Natural killer cell (primary cell): ENCODE measurements at regions not wholly inside any gene's neighbourhood (a gene's known extent, or its start where the extent isn't known, plus 50 kb on each side); places are given as distances from the start of the nearest gene placed in this dataset.
"Not testable (repeated sequence)": the region's sequence is repeated elsewhere in the genome, so short reads cannot be mapped to it uniquely, and the experiment has no call there.

Source experiments
- ATAC-seq, 3 donors: fragments of 150-1000 bp in 2 of 3; fragments of 200-7000 bp in 1 of 3; cut with Tn5 transposase; 1 replicate in 1 of 3; 2 replicates in 2 of 3; pipeline ENCODE4 v1.10.0; 2021; ENCODE audit warnings: mild to moderate bottlenecking in 2 of 3, moderate library complexity in 2 of 3
- DNase-seq, 2 donors: peaks; one replicate each; pipeline versions ENCODE4 v3.0.0 to v3.0.0-alpha.2; 2013 to 2021; ENCODE audit warnings: mixed read lengths in 1 of 2
- H3K27ac ChIP-seq: one replicate; pipeline ENCODE4 v1.5.1; 2013; ENCODE audit warnings: mild to moderate bottlenecking, low read length
- H3K27me3 ChIP-seq: one replicate; pipeline ENCODE4 v1.6.1; 2013; ENCODE audit warnings: low read length; ENCODE audit not compliant: control insufficient read depth, insufficient read depth
- H3K36me3 ChIP-seq: one replicate; pipeline ENCODE4 v1.6.1; 2013; ENCODE audit warnings: low read length; ENCODE audit not compliant: control insufficient read depth, insufficient read depth
- H3K4me1 ChIP-seq: one replicate; pipeline ENCODE4 v1.6.1; 2013; ENCODE audit warnings: low read length; ENCODE audit not compliant: control insufficient read depth, insufficient read depth
- H3K4me3 ChIP-seq: one replicate; pipeline ENCODE4 v1.5.1; 2013; ENCODE audit warnings: low read length
- H3K9me3 ChIP-seq: one replicate; pipeline ENCODE4 v1.6.1; 2013; ENCODE audit warnings: low read length; ENCODE audit not compliant: control insufficient read depth, insufficient read depth
- H3K27ac Mint-ChIP-seq, 2 donors: one replicate each; pipeline ENCODE4 v1.8.0; 2022; ENCODE audit warnings: mild to moderate bottlenecking in 2 of 2, mixed read lengths in 2 of 2, moderate library complexity in 1 of 2
- H3K27me3 Mint-ChIP-seq, 2 donors: one replicate each; pipeline ENCODE4 v1.8.0; 2022; ENCODE audit warnings: low read depth in 2 of 2, mixed read lengths in 2 of 2
- H3K36me3 Mint-ChIP-seq: one replicate; pipeline ENCODE4 v1.8.0; 2022; ENCODE audit warnings: mixed read lengths
- H3K4me1 Mint-ChIP-seq, 2 donors: one replicate each; pipeline ENCODE4 v1.8.0; 2022; ENCODE audit warnings: mixed read lengths in 2 of 2
- H3K4me3 Mint-ChIP-seq: one replicate; pipeline ENCODE4 v1.8.0; 2022; ENCODE audit warnings: mild to moderate bottlenecking, moderate library complexity, mixed read lengths
- H3K9me3 Mint-ChIP-seq, 2 donors: one replicate each; pipeline ENCODE4 v1.8.0; 2022; ENCODE audit warnings: mixed read lengths in 2 of 2
- WGBS: methylation state at CpG from one replicate; pipeline ENCODE4 v1.1.7; 2013; ENCODE audit warnings: missing lambda C conversion rate; ENCODE audit not compliant: insufficient coverage; 5-methylcytosine and 5-hydroxymethylcytosine counted together
- intact Hi-C: fragments of 100-400 bp; cut with micrococcal nuclease; formaldehyde crosslinking; loops from one replicate; pipeline ENCODE4 v1.14.2; 2022
- TF ChIP-seq, protein P1 (sequence below): fragments of 200-600 bp; IDR thresholded peaks from one replicate; pipeline ENCODE4 v1.8.0; 2022; ENCODE audit warnings: antibody characterized with exemption

DNA sequence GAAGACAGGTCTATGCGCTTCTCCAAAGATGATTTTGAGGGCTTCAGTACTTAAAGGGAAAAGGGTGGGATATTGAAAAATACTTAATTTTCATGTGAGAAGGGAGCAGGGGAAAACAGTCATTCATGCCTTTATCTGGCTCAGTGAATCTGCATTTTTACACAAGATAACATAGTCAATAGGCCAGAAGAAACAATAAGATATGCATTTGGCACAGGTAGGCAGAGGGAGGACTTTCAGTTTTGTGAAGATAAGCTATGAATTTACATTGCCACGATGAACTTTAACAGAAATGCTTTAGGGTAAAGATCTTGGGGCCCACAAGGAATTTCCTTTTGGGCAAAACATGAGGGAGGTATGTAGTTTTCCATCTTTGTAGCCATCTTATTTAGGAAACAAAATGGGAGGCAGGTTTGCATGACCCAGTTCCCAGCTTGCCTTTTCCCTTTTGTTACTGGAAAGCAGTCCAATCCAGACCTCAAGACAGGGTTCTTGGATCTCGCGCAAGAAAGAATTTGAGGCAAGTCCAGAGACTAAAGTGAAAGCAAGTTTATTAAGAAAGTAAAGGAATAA is 504.2 kb downstream of the IGSF11 start:
- Mint-ChIP-seq H3K27me3 (no peaks in the 10 kb centered on the region), H3K9me3 (peaks cover 19 to 20% of the 10 kb centered on the region in 2 donors), H3K36me3 (no peaks in the 10 kb centered on the region), H3K4me1 (no peaks in the 10 kb centered on the region), H3K27ac (no peak overlapping the region), H3K4me3 (no peak overlapping the region)
- intact Hi-C loops, result no loop called here
- TF ChIP-seq, protein P1, sequence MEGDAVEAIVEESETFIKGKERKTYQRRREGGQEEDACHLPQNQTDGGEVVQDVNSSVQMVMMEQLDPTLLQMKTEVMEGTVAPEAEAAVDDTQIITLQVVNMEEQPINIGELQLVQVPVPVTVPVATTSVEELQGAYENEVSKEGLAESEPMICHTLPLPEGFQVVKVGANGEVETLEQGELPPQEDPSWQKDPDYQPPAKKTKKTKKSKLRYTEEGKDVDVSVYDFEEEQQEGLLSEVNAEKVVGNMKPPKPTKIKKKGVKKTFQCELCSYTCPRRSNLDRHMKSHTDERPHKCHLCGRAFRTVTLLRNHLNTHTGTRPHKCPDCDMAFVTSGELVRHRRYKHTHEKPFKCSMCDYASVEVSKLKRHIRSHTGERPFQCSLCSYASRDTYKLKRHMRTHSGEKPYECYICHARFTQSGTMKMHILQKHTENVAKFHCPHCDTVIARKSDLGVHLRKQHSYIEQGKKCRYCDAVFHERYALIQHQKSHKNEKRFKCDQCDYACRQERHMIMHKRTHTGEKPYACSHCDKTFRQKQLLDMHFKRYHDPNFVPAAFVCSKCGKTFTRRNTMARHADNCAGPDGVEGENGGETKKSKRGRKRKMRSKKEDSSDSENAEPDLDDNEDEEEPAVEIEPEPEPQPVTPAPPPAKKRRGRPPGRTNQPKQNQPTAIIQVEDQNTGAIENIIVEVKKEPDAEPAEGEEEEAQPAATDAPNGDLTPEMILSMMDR, result no peak
- Histone ChIP-seq H3K9me3 (peaks cover 6% of the 10 kb centered on the region), H3K27ac (no peak overlapping the region), H3K27me3 (no peaks in the 10 kb centered on the region), H3K36me3 (no peaks in the 10 kb centered on the region), H3K4me3 (no peak overlapping the region), H3K4me1 (no peaks in the 10 kb centered on the region)
- no peak for DNase-seq
- ATAC-seq, result no peak
- WGBS, result 85% methylated on average over 4 of the region's 4 CpGs

DNA sequence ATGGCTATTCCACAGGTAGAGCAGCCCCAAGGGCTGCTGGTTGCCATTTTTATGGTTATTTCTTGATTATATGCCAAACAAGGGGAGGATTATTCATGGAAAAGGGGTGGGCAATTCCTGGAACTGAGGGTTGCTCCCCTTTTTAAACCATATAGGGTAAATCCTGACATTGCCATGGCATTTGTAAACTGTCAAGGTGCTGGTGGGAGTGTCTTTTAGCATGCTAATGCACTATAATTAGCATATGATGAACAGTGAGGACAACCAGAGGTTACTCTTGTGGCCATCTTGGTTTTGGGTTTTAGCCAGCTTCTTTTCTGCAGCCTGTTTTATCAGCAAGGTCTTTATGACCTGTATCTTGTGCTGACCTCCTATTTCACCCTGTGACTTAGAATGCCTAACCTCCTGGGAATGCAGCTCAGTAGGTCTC is 503.7 kb downstream of the IGSF11 start:
- ATAC-seq, H3K27ac ChIP-seq, H3K27ac Mint-ChIP-seq, H3K27me3 Mint-ChIP-seq, H3K27me3 ChIP-seq, intact Hi-C loops, DNase-seq, H3K9me3 ChIP-seq, H3K36me3 ChIP-seq, H3K4me1 ChIP-seq, H3K4me1 Mint-ChIP-seq, H3K4me3 ChIP-seq, H3K4me3 Mint-ChIP-seq, H3K36me3 Mint-ChIP-seq: not testable (repeated sequence)
- H3K9me3 Mint-ChIP-seq, result peaks cover 17 to 18% of the 10 kb centered on the region in 2 donors

DNA sequence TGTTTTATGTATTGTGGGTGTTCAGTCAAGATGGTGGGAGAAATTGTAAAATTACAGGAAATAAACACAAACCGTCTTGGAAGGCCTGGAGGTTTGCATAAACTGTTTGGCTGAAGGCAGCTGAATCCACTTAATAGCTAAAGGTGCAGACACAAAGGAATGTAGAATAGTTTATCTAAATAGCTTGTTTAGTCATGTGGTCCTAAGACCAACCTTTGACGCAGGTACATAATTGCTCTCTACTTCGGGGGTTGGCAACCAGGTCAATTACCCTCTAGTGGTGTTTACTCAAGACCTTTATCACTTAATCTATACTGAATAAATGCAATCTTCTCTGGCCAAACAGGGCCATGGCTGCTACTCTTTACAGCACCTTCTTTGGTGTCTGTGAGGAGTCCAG is 502.8 kb downstream of the IGSF11 start:
- ATAC-seq (no peak), DNase-seq (no peak)
- H3K9me3 ChIP-seq, result no peaks in the 10 kb centered on the region
- H3K36me3 ChIP-seq, result no peaks in the 10 kb centered on the region
- 79% methylated on average over 3 of the region's 3 CpGs for WGBS
- no peaks in the 10 kb centered on the region for H3K27me3 ChIP-seq
- Mint-ChIP-seq H3K9me3 (peaks cover 13 to 19% of the 10 kb centered on the region in 2 donors), H3K27ac (no peak overlapping the region), H3K27me3 (no peaks in the 10 kb centered on the region), H3K4me3 (no peak overlapping the region), H3K4me1 (no peaks in the 10 kb centered on the region), H3K36me3 (no peaks in the 10 kb centered on the region)
- no peaks in the 10 kb centered on the region for H3K4me1 ChIP-seq
- H3K27ac ChIP-seq, result no peak overlapping the region
- no peak overlapping the region for H3K4me3 ChIP-seq
- intact Hi-C loops, result no loop called here
- TF ChIP-seq, protein P1, result no peak

DNA sequence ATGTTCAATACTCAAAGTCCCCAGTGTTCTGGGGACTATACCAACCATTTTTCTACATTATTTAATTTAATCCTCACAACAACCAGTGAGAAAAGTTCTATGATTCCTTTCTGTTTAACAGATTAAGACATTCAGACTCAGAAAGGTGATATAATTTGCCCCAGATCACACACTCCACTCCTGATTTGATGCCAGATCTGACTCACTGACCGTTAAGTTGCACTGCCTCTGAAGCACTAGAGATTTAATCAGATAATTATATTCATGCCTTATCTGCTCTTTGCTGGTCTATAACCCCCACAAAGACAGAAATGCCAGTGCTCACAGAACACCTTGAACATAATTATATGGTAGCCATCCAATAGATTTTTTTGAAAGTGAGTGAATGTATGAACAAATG is 501.0 kb downstream of the IGSF11 start:
- no peaks in the 10 kb centered on the region for H3K27me3 ChIP-seq
- H3K27me3 Mint-ChIP-seq, result no peaks in the 10 kb centered on the region
- TF ChIP-seq, protein P1, result no peak
- no peak overlapping the region for H3K4me3 Mint-ChIP-seq
- intact Hi-C loops, result no loop called here
- no peaks in the 10 kb centered on the region for H3K9me3 ChIP-seq
- no peak overlapping the region for H3K27ac ChIP-seq
- H3K36me3 ChIP-seq, result no peaks in the 10 kb centered on the region
- ATAC-seq (no peak), DNase-seq (no peak)
- H3K4me1 ChIP-seq, result no peaks in the 10 kb centered on the region
- peaks cover 13 to 27% of the 10 kb centered on the region in 2 donors for H3K9me3 Mint-ChIP-seq
- H3K27ac Mint-ChIP-seq, result no peak overlapping the region
- H3K4me1 Mint-ChIP-seq, result no peaks in the 10 kb centered on the region
- H3K4me3 ChIP-seq, result no peak overlapping the region
- H3K36me3 Mint-ChIP-seq, result no peaks in the 10 kb centered on the region
- 83% methylated on average over 1 of the region's 1 CpG for WGBS
